HG03135 (cell line): ENCODE measurements at regions not wholly inside any gene's neighbourhood (a gene's known extent, or its start where the extent isn't known, plus 50 kb on each side); places are given as distances from the start of the nearest gene placed in this dataset.
"Not testable (repeated sequence)": the region's sequence is repeated elsewhere in the genome, so short reads cannot be mapped to it uniquely, and the experiment has no call there.

Experiments
- ATAC-seq: cut with Tn5 transposase; IDR thresholded peaks from one replicate; pipeline ENCODE4 v1.9.1; 2021; ENCODE audit warnings: mild to moderate bottlenecking, moderate library complexity; ENCODE audit not compliant: unreplicated experiment

DNA sequence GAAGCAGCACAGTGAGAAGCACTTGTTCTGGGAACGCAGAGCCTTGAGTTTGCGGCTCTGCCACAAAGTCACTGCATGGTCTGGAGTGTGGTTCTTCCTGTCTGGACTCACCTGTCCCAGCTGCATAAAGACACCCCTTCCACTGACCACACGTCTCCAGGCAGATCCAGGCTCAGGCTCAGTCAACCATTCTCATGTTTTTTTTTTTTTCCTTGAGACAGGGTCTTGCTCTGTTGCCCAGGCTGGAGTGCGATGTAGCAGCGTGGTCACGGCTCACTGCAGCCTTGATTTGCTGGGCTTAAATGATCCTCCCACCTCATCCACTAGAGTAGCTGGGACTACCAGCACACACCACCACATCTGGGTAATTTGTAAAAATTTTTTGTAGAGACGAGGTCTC, 102.9 kb upstream of the KLF4 start:
- no peak for ATAC-seq

DNA sequence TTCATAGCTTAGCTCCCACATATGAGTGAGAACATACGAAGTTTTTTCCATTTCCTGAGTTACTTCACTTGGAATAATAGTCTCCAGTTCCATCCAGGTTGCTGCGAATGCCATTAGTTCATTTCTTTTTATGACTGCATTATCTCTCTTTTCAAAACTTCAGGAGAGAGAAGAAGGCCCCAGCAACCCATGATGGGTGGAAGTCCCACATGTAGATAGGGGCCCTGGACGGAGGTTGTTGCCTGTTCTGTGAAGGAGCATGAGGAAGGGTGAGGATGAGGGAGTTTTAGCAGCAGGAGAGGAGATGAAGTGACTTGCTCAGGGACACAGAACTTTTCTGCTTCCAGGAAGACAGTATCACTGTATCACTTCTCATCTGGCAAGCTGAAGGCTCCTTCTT, 102.2 kb upstream of the KLF4 start:
- no peak for ATAC-seq

DNA sequence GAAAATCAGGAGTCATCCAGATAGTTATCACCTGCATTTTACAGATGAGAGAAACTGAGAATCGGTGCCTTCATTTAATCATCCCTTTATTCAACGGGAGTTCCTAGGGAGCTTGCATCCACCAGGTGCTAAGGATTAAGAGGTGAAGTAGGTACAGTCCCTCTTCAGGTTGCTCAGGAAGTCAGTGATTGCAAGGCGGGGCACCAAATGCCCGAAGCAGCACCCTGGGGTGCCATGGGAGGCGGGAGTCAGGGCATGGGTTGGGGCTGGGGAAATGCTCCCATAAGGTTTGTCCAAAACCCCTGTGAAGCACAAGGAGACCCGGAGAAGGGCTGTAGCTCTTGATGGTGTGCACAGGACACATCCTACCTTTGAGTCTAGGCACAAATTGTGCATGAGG, 98.8 kb upstream of the KLF4 start:
- no peak for ATAC-seq

DNA sequence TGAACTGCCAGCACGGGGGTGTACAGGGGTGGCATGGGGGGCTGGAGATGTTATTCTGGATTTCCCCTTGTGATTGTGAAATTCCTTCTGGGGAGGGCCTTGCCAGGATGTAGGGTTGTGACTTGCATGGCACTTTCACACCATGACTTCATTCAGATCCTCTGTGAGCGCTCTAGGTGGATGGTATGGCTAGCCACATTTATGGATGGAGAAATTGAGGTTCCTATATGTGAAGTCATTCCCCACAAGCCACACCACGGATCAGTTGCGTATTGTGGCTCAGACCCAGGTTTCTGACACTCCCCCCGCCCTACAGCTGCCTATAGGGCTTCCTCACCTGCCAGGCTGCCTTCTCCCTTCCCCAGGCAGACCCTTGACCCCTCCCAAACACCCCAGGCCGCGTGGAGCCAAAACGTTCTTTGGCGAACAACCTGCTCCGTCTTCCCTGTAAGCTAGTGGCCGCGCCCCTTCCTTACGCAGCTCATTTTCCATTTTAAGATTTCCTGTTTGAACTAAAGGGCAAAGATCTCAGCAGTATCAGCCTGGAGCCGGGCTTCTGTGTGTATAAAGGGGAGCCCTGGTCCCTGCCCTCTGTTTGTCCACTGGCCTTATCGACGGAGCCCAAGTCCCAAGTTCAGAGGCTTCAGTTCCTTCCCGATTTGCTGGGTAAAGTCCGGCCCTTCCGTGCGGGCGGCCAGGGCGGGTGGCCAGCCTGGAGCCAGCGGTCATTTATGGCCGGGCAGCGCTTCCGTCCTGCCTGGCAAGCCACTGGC, 97.8 kb upstream of the KLF4 start:
- no peak for ATAC-seq

DNA sequence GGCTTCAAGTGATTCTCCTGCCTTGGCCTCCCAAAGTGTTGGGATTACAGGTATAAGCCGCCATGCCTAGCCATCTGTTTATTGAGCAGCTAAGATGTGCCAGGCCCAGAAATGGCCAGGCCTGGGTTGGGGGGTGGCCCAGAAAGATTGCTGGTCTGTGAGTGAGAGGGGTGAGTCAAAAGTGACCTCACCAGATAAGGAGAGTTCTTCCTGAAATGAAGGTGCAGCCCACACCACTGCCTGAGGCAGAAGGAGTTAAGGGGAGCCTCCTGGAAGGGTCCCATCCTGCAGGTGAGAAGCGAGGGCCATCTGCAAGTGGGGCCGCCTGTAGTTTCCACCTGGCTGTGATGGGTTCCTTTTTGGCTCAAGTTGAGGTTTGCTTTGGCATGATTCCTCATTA, 96.9 kb upstream of the KLF4 start:
- ATAC-seq = no peak

DNA sequence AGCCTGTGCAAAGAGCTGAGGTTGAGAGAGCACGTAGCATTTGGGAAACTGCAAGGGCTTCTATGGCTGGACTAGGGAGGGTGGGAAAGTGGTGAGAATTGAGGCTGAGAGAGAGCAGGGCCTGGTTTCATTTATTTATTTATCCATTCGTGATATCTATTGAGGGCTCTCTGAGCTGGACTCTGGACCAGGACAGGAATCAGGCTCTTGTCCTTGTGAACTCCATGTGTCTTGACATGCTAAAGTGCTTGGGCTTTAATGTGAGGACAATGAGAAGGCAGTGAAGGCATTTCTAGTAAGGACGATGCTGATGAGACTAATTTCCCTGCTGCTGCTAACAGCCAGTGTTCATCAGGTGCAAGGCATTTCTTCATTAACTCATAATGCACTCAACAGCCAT, 95.9 kb upstream of the KLF4 start:
- ATAC-seq = no peak

DNA sequence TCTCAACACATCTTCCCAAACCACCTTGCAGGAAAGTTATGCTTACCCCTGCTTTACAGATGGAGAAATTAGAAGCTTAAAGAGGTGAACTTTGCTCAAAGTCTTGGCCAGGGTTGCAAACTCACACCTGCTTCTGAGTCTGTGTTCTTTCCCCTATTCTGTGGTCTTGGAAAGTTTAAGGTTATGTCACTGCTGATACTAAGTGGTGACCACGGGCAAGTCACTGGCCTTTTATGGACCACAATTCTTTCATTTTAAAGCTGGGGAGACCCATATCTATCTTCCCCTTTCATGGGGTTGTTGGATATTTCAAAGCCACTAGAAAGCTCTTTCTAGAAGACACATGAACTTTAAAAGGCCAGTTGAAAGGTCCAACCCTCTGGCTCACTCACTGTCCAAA, 95.4 kb upstream of the KLF4 start:
- no peak for ATAC-seq

DNA sequence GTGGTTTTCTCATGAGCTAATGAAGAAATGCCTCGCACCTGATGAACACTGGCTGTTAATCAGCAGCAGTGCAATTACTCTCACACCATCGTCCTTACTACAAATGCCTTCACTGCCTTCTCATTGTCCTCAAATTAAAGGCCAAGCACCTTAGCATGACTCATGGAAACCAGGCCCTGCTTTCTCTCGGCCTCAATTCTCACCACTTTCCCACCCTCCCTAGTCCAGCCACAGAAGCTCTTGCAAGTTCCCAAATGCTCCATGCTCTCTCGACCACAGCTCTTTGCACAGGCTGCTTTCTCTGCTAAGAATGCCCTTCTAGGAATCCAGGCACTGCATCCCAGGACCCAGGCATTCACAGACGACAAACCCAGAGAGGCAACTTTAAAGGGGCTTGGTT, 94.6 kb upstream of the KLF4 start:
- no peak for ATAC-seq

DNA sequence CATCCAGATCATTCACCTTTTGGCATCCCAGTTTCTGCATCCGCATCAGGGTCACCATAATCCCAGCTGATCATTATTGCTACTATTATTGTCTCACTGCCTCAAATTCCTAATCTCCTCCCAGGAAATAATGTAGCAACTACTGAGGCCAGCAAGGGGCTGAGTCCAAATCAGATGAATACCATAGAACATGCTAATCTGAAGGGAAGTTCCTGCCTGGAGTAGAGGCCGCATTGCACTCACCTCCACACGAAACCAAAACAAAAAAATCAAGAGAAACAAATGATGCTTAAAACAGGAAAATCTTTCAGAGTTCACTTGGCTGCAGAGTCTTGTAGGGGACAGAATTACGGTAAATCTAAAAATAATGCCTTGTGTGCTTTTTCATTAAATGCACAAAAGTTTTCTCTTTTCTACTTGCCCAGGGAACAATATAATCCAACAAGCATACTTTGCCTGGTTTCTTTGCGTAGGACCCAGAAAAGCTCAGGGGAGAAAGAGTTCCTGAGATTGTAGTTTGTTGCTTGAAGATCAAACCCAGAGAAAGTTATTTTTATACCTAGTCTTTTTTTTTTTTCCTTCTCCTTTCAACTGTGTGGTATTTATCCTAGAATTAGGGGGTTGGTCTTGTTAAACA, 87.7 kb upstream of the KLF4 start:
- no peak for ATAC-seq

DNA sequence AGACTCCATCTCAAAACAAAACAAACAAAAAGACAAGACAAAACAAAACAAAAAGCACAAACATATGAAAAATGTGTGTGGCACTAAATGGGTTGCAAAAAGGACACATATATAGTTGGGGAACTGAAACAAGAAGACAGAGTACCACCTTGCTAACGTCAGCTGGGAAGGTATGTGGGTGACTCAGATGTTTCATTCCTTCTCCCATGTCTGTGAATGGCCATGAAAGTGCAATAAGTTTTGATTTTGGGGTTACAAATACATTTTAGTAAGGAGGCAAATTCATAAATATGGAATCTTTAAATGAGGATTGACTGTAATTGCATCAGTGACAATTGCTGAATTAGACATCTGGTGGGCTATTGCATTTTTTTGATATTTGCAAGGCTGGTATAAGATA, 81.6 kb upstream of the KLF4 start:
- ATAC-seq = no peak

DNA sequence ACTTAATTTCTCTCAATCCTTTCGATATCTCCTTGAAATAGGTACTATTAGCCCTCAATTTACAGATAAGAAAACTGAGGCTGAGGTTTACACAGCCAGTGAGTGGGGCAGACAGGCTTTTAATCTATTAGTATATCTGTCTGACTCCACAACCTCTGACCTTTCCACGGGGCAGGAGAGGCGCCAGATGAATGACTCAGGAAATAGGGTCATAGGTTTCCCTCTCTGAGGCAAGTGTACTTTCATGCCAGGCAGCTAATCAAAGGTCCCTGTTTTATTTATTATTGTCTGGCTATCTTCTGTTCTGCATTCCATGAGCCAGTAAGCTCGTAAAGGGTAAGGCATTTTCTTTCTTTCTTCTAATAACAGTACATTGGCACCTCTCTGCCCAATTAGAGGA, 79.6 kb upstream of the KLF4 start:
- ATAC-seq = no peak

DNA sequence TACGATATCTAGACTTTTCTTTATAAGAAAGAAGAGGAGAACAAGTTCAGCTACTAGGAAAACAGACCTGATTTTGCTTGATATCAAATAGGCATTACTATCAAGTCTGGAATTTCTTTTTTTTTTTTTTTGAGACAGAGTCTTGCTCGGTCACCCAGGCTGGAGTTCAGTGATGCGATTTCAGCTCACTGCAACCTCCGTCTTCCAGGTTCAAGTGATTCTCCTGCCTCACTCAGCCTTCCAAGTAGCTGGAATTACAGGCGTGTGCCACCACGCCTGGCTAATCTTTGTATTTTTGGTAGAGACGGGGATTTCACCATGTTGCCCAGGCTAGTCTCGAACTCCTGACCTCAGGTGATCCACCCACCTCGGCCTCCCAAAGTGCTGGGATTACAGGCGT, 78.8 kb upstream of the KLF4 start:
- not testable (repeated sequence) for ATAC-seq

DNA sequence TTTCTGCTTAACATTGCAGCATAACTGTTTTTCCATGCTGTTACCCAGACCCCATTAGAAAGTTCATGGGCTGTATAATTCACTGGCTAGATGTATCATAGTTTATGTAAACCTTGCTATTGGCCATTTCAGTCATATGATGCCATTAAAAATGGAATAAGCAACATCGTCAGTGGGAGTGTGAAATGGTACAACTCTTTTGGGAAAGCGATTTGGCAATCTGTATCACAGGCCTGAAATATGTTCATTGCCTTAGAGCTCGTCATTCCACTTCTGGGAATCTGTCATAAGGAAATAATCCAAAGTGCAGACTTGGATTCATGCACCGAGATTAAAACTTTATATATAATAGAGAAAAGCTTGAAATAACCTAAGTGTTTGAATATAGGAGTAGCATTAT, 77.9 kb upstream of the KLF4 start:
- ATAC-seq = no peak

DNA sequence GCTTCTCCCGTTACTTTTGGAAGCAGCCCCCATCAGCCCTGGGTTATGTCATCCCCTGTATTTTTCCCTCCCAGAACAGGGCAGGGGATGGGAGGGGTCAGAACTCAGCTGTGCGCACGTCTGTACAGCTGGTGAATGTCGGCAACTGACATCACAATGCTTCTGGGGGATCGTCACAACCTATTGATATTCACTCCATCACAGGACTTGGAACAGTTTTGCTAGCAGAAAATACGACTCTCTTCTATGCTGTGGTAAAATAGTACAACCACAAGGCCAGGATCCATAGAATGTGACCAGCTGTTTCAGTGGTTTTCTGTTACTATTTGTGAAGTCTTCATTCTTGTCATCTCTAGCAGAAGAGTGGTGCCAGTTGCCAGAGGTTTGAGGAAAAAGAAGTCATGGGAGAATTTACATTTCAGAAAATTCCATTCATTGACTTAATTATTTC, 77.1 kb upstream of the KLF4 start:
- ATAC-seq = no peak

DNA sequence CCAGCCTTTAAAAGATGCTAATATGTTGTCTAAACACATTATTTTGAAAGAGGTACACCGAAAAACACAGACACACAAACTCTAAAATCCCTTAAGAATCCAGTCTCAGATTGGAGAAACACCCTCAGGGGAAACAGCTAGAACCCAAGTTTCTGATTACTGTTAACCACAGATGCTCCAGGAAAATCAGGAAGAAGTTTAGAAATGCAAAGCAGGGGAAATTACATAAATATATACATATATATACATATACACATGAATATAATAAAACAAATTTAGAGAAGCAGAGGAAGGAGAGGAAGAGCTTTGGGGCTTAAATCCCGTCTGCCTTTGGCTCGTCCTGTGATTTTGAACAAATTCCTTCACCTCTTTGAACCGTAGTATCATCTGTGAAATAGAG, 73.2 kb upstream of the KLF4 start:
- no peak for ATAC-seq

DNA sequence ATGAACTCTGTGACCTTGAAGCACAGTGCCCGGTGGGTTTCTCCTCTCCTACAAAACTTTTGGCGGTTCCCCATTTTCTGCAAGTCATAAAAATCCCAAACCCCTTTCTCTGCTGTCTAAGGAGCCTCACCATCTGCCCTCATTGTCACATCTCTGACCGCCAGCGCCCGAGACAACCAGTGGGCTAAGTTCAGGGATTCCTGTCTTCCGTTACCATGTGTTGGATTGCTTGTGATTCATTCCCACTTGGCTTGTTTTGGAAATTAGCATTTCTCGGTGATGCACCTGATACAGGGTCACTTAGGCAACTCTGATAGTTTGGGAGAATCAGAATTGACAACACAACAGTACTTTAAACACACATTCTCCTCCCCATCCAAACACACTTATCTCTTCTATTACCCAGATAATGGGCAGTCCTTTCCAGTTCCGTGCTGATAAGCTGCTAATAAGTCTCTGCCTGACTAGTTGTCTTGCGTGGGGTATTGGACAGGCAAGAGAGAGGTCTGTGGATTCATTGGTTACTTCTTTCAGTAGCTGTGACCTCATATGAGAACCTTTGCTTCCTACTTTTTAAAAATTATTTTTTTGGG, 70.0 kb upstream of the KLF4 start:
- ATAC-seq = no peak

DNA sequence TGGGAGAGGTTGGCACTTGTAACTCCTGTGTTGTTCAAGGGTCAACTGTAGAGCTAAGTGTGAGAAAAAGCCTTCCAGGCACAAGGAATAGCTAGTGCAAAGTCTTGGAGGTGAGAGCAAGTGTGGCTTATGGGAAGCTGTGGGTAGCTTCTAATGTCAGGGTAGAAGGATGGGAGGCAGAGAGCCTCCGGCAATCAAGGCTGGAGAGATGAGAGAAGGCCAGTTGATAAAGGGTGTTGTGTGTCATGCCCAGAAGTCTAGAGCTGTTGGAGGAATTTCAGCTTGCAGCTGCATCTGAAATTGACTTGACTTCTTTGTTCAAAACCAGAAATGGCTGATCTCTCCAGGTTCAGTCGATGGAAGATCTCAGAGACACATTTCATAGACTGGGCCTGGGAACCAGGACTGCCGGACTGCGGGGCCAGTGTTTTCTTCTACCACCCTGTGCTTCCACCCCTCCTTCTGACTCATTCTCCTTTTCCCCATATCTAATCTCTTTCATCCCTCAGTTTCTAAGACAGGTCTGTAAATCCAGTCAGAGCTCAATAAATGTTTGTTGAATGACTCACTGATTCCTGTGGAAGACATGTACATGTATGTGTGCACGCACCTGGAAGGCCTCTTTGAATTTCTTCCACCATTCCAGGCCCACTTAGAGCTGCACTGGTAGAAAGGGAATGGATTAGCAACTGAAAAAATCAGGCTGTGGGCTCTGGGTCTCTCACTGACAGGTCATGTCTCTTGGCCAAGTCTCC, 67.8 kb upstream of the KLF4 start:
- ATAC-seq = no peak

DNA sequence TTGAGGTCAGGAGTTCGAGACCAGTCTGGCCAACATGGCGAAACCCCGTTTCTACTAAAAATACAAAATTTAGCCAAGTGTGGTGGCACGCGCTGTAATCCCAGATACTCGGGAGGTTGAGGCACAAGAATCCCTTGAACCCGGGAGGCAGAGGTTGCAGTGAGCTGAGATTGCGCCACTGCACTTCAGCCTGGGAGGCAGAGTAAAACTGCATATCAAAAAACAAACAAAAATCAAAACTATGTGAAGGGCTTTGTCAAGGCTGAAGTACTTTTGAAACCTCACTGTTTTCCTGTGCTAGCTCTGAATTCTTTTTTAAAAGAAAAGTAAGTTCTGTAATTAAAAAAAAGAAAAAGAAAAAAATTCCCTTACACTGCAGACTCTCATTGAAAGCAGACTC, 65.1 kb upstream of the KLF4 start:
- no peak for ATAC-seq

DNA sequence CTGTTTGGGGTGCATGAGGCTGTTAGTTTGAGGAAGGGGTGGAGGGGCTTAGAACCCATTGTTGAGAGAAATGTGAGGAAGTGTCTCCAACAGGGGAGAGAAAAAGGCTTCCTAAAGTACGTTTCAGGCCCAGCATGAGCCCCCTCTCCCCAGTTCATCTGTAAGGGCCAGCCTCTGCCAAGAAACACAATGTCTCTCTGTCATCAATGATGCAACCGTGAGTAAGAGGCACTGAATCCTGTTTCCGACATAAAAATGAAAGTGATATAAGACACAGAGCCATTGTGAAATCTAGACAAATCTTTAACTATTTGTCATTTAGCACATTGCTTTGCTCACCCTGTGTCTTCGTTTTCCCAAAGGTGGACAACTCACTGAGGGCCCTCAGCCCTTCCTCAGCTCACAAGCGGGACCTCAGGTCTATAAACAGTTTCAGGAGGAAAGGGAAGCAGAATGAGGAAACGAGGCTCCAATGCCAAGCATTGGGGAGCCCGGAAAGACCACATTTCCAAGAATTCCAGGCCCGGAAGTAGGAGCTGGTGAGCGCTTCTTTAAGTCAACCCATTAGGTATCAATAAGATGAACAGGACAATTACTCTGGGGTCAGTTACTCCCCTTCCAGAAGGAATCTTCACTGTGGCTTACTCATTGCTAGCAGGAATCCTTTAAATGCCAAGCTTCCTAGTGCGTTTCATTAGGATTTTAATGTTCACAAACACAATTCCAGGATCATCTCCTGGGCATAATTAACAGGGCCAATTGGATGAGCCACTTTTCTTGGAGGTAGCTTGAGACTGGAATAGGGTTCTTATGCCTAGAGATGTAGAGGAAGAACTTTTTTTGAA, 59.0 kb upstream of the KLF4 start:
- no peak for ATAC-seq

DNA sequence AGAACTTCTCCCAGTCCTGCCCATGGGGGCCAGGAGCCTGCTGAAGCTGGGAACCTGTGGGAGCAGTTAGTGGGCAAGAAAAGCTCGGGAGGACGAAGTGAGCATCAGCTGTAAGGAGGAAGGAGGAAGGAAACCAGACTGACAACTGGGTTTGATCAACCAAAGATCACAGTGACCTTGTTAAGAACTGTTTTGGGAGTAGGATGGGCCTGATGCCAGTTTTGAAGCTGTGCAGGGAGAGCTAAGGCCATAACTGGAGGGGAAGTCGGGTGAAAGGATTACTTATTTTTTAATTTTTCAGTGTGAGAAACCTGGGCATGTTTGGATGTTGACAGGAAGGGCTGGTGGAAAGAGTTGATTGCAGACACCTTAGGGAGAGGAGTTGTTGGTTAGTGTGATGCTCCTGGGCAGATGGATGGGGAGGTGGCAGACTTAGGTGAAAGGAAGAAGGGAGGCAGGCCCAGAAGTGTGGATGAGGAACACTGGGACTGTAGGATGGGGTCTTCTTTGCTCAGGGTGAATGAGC, 58.3 kb upstream of the KLF4 start:
- ATAC-seq = no peak

DNA sequence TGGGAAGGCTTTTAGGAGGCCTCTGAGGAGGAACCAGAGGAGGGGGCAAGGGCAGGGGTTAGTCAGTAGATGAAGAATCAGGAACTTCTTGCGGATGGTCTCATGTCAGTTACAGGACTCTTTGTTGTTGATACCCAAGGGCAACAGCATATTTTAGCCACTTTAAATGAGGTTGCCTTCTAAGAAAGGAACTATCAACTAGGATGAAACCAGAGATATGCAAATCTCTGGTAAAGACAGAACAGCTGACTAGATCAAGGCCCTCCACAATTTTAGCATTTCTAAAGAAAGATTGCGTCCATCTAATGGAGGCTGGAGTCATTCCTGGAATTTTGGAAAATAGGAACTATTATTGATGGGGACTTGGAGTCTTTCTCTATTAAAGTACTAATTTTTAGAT, 57.7 kb upstream of the KLF4 start:
- no peak for ATAC-seq
